ENCODE measurements at regions not wholly inside any gene's neighbourhood (a gene's known extent, or its start where the extent isn't known, plus 50 kb on each side); places are given as distances from the start of the nearest gene placed in this dataset.
"Not testable (repeated sequence)": the region's sequence is repeated elsewhere in the genome, so short reads cannot be mapped to it uniquely, and the experiment has no call there.

- no peak for DNase-seq (ENCODE audit: low spot score)
Observed at GRCh38 chr13:103523858-103524257, 457.6 kb upstream of the SLC10A2 start.

GRCh38 chr13:103521532-103521931, 455.3 kb upstream of the SLC10A2 start:
- no peak for DNase-seq (ENCODE audit: low spot score)

- no peak for DNase-seq (ENCODE audit: low spot score)
Observed at GRCh38 chr13:103517768-103518102, 451.5 kb upstream of the SLC10A2 start.

GRCh38 chr13:103517066-103517767, 451.0 kb upstream of the SLC10A2 start:
- DNase-seq (ENCODE audit: low spot score) = no peak

- DNase-seq (ENCODE audit: low spot score) = no peak
Observed at GRCh38 chr13:103516015-103516795, 450.0 kb upstream of the SLC10A2 start.

GRCh38 chr13:103515410-103515809, 449.2 kb upstream of the SLC10A2 start:
- no peak for DNase-seq (ENCODE audit: low spot score)

GRCh38 chr13:103514619-103515018, 448.4 kb upstream of the SLC10A2 start:
- DNase-seq (ENCODE audit: low spot score) = no peak

GRCh38 chr13:103514188-103514587, 448.0 kb upstream of the SLC10A2 start:
- no peak for DNase-seq (ENCODE audit: low spot score)

- DNase-seq (ENCODE audit: low spot score) = no peak
Observed at GRCh38 chr13:103510007-103510535, 443.9 kb upstream of the SLC10A2 start.

- no peak for DNase-seq (ENCODE audit: low spot score)
Observed at GRCh38 chr13:103497404-103497803, 431.2 kb upstream of the SLC10A2 start.

- DNase-seq (ENCODE audit: low spot score) = no peak
Observed at GRCh38 chr13:103487841-103488240, 421.6 kb upstream of the SLC10A2 start.

GRCh38 chr13:103473081-103473480, 406.9 kb upstream of the SLC10A2 start:
- DNase-seq (ENCODE audit: low spot score) = no peak

- no peak for DNase-seq (ENCODE audit: low spot score)
Observed at GRCh38 chr13:103471896-103472295, 405.7 kb upstream of the SLC10A2 start.

- no peak for DNase-seq (ENCODE audit: low spot score)
Observed at GRCh38 chr13:103469771-103470170, 403.6 kb upstream of the SLC10A2 start.

- DNase-seq (ENCODE audit: low spot score) = no peak
Observed at GRCh38 chr13:103466761-103467160, 400.5 kb upstream of the SLC10A2 start.

GRCh38 chr13:103460246-103460645, 394.0 kb upstream of the SLC10A2 start:
- not testable (repeated sequence) for DNase-seq (ENCODE audit: low spot score)

GRCh38 chr13:103457050-103457449, 390.8 kb upstream of the SLC10A2 start:
- DNase-seq (ENCODE audit: low spot score) = not testable (repeated sequence)

GRCh38 chr13:103451656-103452055, 385.4 kb upstream of the SLC10A2 start:
- no peak for DNase-seq (ENCODE audit: low spot score)

- no peak for DNase-seq (ENCODE audit: low spot score)
Observed at GRCh38 chr13:103443604-103444003, 377.4 kb upstream of the SLC10A2 start.

- DNase-seq (ENCODE audit: low spot score) = no peak
Observed at GRCh38 chr13:103437651-103438050, 371.4 kb upstream of the SLC10A2 start.

- no peak for DNase-seq (ENCODE audit: low spot score)
Observed at GRCh38 chr13:103436057-103436654, 369.9 kb upstream of the SLC10A2 start.

GRCh38 chr13:103431856-103432255, 365.6 kb upstream of the SLC10A2 start:
- no peak for DNase-seq (ENCODE audit: low spot score)

GRCh38 chr13:103430368-103430767, 364.2 kb upstream of the SLC10A2 start:
- no peak for DNase-seq (ENCODE audit: low spot score)
